Naive thymus-derived CD8-positive, alpha-beta T cell (primary cell): ENCODE measurements at regions not wholly inside any gene's neighbourhood (a gene's known extent, or its start where the extent isn't known, plus 50 kb on each side); places are given as distances from the start of the nearest gene placed in this dataset.
A peak's percentile ranks its signal among the peaks of the same experiment; 100 is the strongest.
"Not testable (repeated sequence)": the region's sequence is repeated elsewhere in the genome, so short reads cannot be mapped to it uniquely, and the experiment has no call there.

Source experiments
- ATAC-seq, 2 donors: fragments of 150-1000 bp; cut with Tn5 transposase in 1 of 2; sonication (Bioruptor Pico), chemical (Tn5 transposase) in 1 of 2; 1 replicate in 1 of 2; 2 replicates in 1 of 2; pipeline ENCODE4 v1.10.0; 2021; ENCODE audit warnings: mild to moderate bottlenecking in 2 of 2, moderate library complexity in 2 of 2
- POLR2A ChIA-PET: fragments of 350-600 bp; sonication (Branson Sonifier 250); formaldehyde crosslinking; loops from one replicate; lab custom pipeline; 2021; ENCODE audit warnings: antibody characterized with exemption; lab: Charles Lee
- DNase-seq, 10 donors: peaks; one replicate each; pipeline versions ENCODE4 v3.0.0 to v3.0.0-alpha.2; 2020 to 2022
- H3K27ac Mint-ChIP-seq, 10 donors: one replicate each; pipeline ENCODE4 v1.8.0; 2020 to 2022; ENCODE audit warnings: mild to moderate bottlenecking in 10 of 10, mixed read lengths in 10 of 10, moderate library complexity in 4 of 10, inconsistent platforms in 1 of 10
- H3K27me3 Mint-ChIP-seq, 5 donors: one replicate each; pipeline ENCODE4 v1.8.0; 2021 to 2022; ENCODE audit warnings: mixed read lengths in 5 of 5
- H3K36me3 Mint-ChIP-seq, 3 donors: one replicate each; pipeline ENCODE4 v1.8.0; 2020 to 2022; ENCODE audit warnings: mixed read lengths in 3 of 3, mild to moderate bottlenecking in 2 of 3, inconsistent platforms in 1 of 3
- H3K4me1 Mint-ChIP-seq, 4 donors: one replicate each; pipeline ENCODE4 v1.8.0; 2021 to 2022; ENCODE audit warnings: mixed read lengths in 4 of 4
- H3K4me3 Mint-ChIP-seq, 10 donors: one replicate each; pipeline ENCODE4 v1.8.0; 2020 to 2022; ENCODE audit warnings: mild to moderate bottlenecking in 10 of 10, mixed read lengths in 10 of 10, moderate library complexity in 6 of 10, inconsistent platforms in 1 of 10
- H3K9me3 Mint-ChIP-seq, 9 donors: one replicate each; pipeline ENCODE4 v1.8.0; 2020 to 2022; ENCODE audit warnings: mixed read lengths in 9 of 9, mild to moderate bottlenecking in 3 of 9, inconsistent platforms in 1 of 9, moderate library complexity in 1 of 9

DNA sequence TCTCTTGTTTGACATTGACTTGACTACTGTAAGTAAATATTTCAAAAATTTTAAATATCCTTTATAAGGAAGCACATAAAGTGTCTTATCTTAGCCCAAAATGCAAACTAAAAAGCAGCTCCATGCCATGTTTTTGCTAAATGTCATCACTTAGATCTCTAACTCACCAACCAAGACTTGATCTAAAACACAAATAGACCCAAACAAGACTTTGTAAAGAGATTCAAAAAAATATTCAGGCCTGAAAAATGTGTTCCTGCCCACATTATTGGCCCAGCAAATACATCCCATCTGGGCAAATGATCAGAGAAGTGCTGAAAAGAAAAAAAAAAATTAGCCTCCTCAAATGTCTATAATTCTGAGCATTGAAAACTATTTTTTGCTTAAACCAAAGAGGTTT, 187.6 kb downstream of the MREG start:
- Mint-ChIP-seq H3K4me1 (peaks cover 0 to 3% (median 0%) of the 10 kb centered on the region in 4 donors), H3K4me3 (no peak overlapping the region), H3K9me3 (peaks cover 0 to 15% (median 4%) of the 10 kb centered on the region in 9 donors), H3K36me3 (peaks cover 0 to 9% (median 4%) of the 10 kb centered on the region in 3 donors), H3K27me3 (peaks cover 0 to 8% (median 2%) of the 10 kb centered on the region in 5 donors), H3K27ac (peak overlapping the region in 1 of 10 donors; percentile 4)
- no peak for DNase-seq
- no peak for ATAC-seq
- POLR2A ChIA-PET: no interaction called here

GRCh38 chr2:215821298-215821697, 192.1 kb downstream of the MREG start:
- DNase-seq, POLR2A ChIA-PET, H3K27ac Mint-ChIP-seq, H3K4me1 Mint-ChIP-seq, ATAC-seq, H3K4me3 Mint-ChIP-seq: not testable (repeated sequence)
- H3K9me3 Mint-ChIP-seq: peaks cover 0 to 39% (median 11%) of the 10 kb centered on the region in 9 donors
- peaks cover 0 to 15% (median 10%) of the 10 kb centered on the region in 3 donors for H3K36me3 Mint-ChIP-seq
- peaks cover 0 to 19% (median 9%) of the 10 kb centered on the region in 5 donors for H3K27me3 Mint-ChIP-seq

GRCh38 chr2:215819713-215820112, 193.6 kb downstream of the MREG start:
- H3K4me3 Mint-ChIP-seq, H3K4me1 Mint-ChIP-seq, POLR2A ChIA-PET, H3K27ac Mint-ChIP-seq, DNase-seq, ATAC-seq: not testable (repeated sequence)
- peaks cover 0 to 15% (median 10%) of the 10 kb centered on the region in 3 donors for H3K36me3 Mint-ChIP-seq
- peaks cover 0 to 19% (median 9%) of the 10 kb centered on the region in 5 donors for H3K27me3 Mint-ChIP-seq
- peaks cover 0 to 39% (median 11%) of the 10 kb centered on the region in 9 donors for H3K9me3 Mint-ChIP-seq

DNA sequence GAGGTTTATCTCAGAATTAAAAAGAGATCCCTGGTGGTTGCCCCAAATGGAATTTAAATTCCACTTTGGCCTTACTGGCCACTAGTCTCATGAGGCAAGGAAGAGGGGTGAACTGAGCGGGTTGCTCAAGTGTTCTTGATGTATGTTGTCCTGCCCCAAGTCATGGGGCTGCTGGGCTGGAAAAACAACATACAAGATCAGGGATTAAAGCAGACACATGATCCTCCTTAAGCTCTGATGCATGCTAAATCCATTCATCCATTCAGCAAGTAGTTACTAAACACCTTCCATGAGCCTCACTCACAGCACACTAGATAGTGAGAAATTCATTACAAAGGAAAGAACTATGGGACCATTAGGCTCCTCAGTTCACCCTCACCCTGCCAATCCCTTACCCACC, 196.3 kb downstream of the MREG start:
- Mint-ChIP-seq H3K27me3 (peaks cover 0 to 19% (median 9%) of the 10 kb centered on the region in 5 donors), H3K27ac (no peak overlapping the region), H3K4me1 (peaks cover 0 to 10% (median 5%) of the 10 kb centered on the region in 4 donors), H3K36me3 (peaks cover 0 to 15% (median 10%) of the 10 kb centered on the region in 3 donors), H3K4me3 (no peak overlapping the region), H3K9me3 (peaks cover 0 to 30% (median 11%) of the 10 kb centered on the region in 9 donors)
- DNase-seq: no peak
- POLR2A ChIA-PET: no interaction called here
- ATAC-seq: no peak

- Mint-ChIP-seq H3K4me3 (no peak overlapping the region), H3K27ac (no peak overlapping the region), H3K27me3 (peaks cover 0 to 19% (median 9%) of the 10 kb centered on the region in 5 donors), H3K9me3 (peaks cover 0 to 30% (median 11%) of the 10 kb centered on the region in 9 donors), H3K36me3 (peaks cover 0 to 13% (median 10%) of the 10 kb centered on the region in 3 donors), H3K4me1 (peaks cover 2 to 16% (median 11%) of the 10 kb centered on the region in 4 donors)
- ATAC-seq (no peak), DNase-seq (no peak)
- POLR2A ChIA-PET: interaction anchor here (0.6 kb wide), 1 partner anchor 488 kb away, joined by 3 read pairs; no protein-coding TSS in a partner anchor
Measured at GRCh38 chr2:215816424-215816823, 196.9 kb downstream of the MREG start.

GRCh38 chr2:215815960-215816359, 197.4 kb downstream of the MREG start:
- peaks cover 0 to 26% (median 10%) of the 10 kb centered on the region in 9 donors for H3K9me3 Mint-ChIP-seq
- no peak for ATAC-seq
- H3K36me3 Mint-ChIP-seq: peaks cover 0 to 9% (median 8%) of the 10 kb centered on the region in 3 donors
- H3K27ac Mint-ChIP-seq: no peak overlapping the region
- no peak for DNase-seq
- peaks cover 6 to 21% (median 16%) of the 10 kb centered on the region in 4 donors for H3K4me1 Mint-ChIP-seq
- H3K4me3 Mint-ChIP-seq: no peak overlapping the region
- POLR2A ChIA-PET: interaction anchor here (0.6 kb wide), 1 partner anchor 487 kb away, joined by 3 read pairs; no protein-coding TSS in a partner anchor
- peaks cover 0 to 19% (median 9%) of the 10 kb centered on the region in 5 donors for H3K27me3 Mint-ChIP-seq

GRCh38 chr2:215812966-215813365, 200.4 kb downstream of the MREG start:
- POLR2A ChIA-PET: no interaction called here
- peaks cover 6 to 25% (median 21%) of the 10 kb centered on the region in 4 donors for H3K4me1 Mint-ChIP-seq
- no peak overlapping the region for H3K27ac Mint-ChIP-seq
- no peaks in the 10 kb centered on the region for H3K36me3 Mint-ChIP-seq
- peaks cover 0 to 9% (median 2%) of the 10 kb centered on the region in 5 donors for H3K27me3 Mint-ChIP-seq
- DNase-seq: no peak
- no peak for ATAC-seq
- no peak overlapping the region for H3K4me3 Mint-ChIP-seq
- no peaks in the 10 kb centered on the region for H3K9me3 Mint-ChIP-seq

GRCh38 chr2:215811409-215812345, 201.7 kb downstream of the MREG start:
- POLR2A ChIA-PET: interaction anchor here (0.7 kb wide), 1 partner anchor 238 kb away, joined by 3 read pairs; no protein-coding TSS in a partner anchor
- Mint-ChIP-seq H3K4me3 (peak overlapping the region in 8 of 10 donors; percentile 38 to 70 (median 56)), H3K27me3 (peaks cover 0 to 3% (median 0%) of the 10 kb centered on the region in 5 donors), H3K9me3 (no peaks in the 10 kb centered on the region), H3K36me3 (no peaks in the 10 kb centered on the region), H3K4me1 (peaks cover 6 to 25% (median 21%) of the 10 kb centered on the region in 4 donors), H3K27ac (peak overlapping the region in 4 of 10 donors; percentile 21 to 81 (median 55))
- DNase-seq (peak in 3 of 10 donors; percentile 5 to 19 (median 16)), ATAC-seq (peak; percentile 50)

DNA sequence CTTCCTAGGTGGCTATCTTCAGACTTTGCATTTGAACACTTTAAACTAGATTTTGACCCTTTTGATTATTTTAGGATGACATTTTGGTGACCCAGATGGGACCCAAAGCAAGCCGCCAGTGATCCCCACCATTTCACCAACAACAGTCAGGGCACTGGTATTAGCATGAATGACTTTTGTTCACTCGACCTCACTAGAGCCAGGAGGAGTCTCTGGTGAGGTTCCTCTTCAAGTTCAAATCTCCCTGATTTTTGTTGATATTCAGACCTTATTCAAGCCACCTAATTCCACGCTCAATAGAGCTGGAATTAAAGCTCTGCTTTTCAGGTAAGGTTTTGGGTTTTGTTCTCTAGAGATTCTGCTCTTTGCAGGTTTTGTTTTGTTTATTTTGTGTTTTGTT, 202.3 kb downstream of the MREG start:
- POLR2A ChIA-PET: no interaction called here
- no peaks in the 10 kb centered on the region for H3K36me3 Mint-ChIP-seq
- H3K4me3 Mint-ChIP-seq: peak overlapping the region in 7 of 10 donors; percentile 15 to 70 (median 54)
- DNase-seq: no peak
- ATAC-seq: no peak
- no peaks in the 10 kb centered on the region for H3K9me3 Mint-ChIP-seq
- no peaks in the 10 kb centered on the region for H3K27me3 Mint-ChIP-seq
- H3K4me1 Mint-ChIP-seq: peaks cover 6 to 25% (median 21%) of the 10 kb centered on the region in 4 donors
- peak overlapping the region in 4 of 10 donors; percentile 21 to 81 (median 55) for H3K27ac Mint-ChIP-seq

DNA sequence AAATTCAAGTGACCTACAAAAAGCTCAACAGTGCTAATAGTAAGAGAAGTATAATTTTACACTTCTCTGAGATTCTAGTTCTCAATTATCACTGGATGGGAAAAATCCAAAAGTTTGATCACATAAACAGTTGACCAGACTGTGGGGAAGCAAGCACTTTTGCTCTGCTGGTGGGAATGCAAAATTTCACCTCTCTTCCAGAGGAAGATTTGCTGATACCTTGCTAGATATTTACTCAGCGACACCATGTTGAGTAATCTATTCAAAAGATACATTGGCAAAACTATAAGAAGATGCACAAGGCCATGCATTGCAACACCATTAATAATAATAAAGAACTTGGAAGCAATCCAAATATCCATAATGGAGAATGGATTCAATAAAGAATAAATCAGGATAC, 204.4 kb downstream of the MREG start:
- Mint-ChIP-seq H3K4me3 (no peak overlapping the region), H3K36me3 (no peaks in the 10 kb centered on the region), H3K9me3 (no peaks in the 10 kb centered on the region), H3K27ac (no peak overlapping the region), H3K4me1 (peaks cover 6 to 25% (median 21%) of the 10 kb centered on the region in 4 donors), H3K27me3 (no peaks in the 10 kb centered on the region)
- POLR2A ChIA-PET: no interaction called here
- no peak for ATAC-seq
- DNase-seq: no peak

- no peaks in the 10 kb centered on the region for H3K9me3 Mint-ChIP-seq
- ATAC-seq: no peak
- no peaks in the 10 kb centered on the region for H3K36me3 Mint-ChIP-seq
- peaks cover 6 to 25% (median 21%) of the 10 kb centered on the region in 4 donors for H3K4me1 Mint-ChIP-seq
- H3K27ac Mint-ChIP-seq: no peak overlapping the region
- no peaks in the 10 kb centered on the region for H3K27me3 Mint-ChIP-seq
- POLR2A ChIA-PET: no interaction called here
- no peak for DNase-seq
- no peak overlapping the region for H3K4me3 Mint-ChIP-seq
Measured at GRCh38 chr2:215808194-215808593, 205.2 kb downstream of the MREG start.

DNA sequence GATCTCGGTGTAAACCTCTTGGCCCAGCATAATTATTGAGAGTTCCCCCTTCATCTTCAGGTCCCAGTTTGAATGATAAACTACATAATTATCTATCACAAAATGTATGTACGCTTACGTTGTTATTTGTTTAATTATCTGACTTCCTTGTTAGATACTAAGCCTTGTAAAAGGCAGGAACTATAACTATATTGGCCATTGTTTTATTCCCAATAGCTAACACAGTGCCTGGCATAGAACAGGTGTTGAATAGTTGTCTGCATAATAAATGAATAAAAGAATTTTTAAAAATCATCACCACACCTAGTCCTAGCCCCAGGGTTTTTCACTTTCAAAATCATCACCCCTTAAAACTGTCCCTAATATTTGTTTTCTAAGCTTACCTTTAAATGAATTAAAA, 207.9 kb downstream of the MREG start:
- DNase-seq (no peak), ATAC-seq (no peak)
- H3K4me1 Mint-ChIP-seq: peaks cover 0 to 4% (median 1%) of the 10 kb centered on the region in 4 donors
- H3K27ac Mint-ChIP-seq: no peak overlapping the region
- H3K9me3 Mint-ChIP-seq: peaks cover 0 to 9% (median 0%) of the 10 kb centered on the region in 9 donors
- no peaks in the 10 kb centered on the region for H3K36me3 Mint-ChIP-seq
- no peaks in the 10 kb centered on the region for H3K27me3 Mint-ChIP-seq
- no peak overlapping the region for H3K4me3 Mint-ChIP-seq
- POLR2A ChIA-PET: interaction anchor here (0.5 kb wide), 1 partner anchor 19 kb away, joined by 3 read pairs; no protein-coding TSS in a partner anchor
